Glutamatergic neuron (in vitro differentiated cells): ENCODE measurements at regions not wholly inside any gene's neighbourhood (a gene's known extent, or its start where the extent isn't known, plus 50 kb on each side); places are given as distances from the start of the nearest gene placed in this dataset.

Source experiments
- DNase-seq: peaks from one replicate; pipeline ENCODE4 v3.0.0; 2022
- H3K27ac Mint-ChIP-seq: one replicate; pipeline ENCODE4 v1.8.0; 2020; ENCODE audit warnings: mild to moderate bottlenecking, mixed read lengths, inconsistent platforms; ENCODE audit not compliant: unreplicated experiment
- H3K27me3 Mint-ChIP-seq: one replicate; pipeline ENCODE4 v1.8.0; 2020; ENCODE audit warnings: mild to moderate bottlenecking, moderate library complexity, mixed read lengths, inconsistent platforms; ENCODE audit not compliant: unreplicated experiment
- H3K36me3 Mint-ChIP-seq: one replicate; pipeline ENCODE4 v1.8.0; 2020; ENCODE audit warnings: mild to moderate bottlenecking, mixed read lengths, inconsistent platforms; ENCODE audit not compliant: unreplicated experiment
- H3K4me1 Mint-ChIP-seq: one replicate; pipeline ENCODE4 v1.8.0; 2020; ENCODE audit warnings: mild to moderate bottlenecking, low read depth, mixed read lengths, inconsistent platforms; ENCODE audit not compliant: unreplicated experiment
- H3K4me3 Mint-ChIP-seq: one replicate; pipeline ENCODE4 v1.8.0; 2020; ENCODE audit warnings: mild to moderate bottlenecking, mixed read lengths, inconsistent platforms; ENCODE audit not compliant: unreplicated experiment
- H3K9me3 Mint-ChIP-seq: one replicate; pipeline ENCODE4 v1.8.0; 2020; ENCODE audit warnings: mild to moderate bottlenecking, moderate library complexity, mixed read lengths, inconsistent platforms; ENCODE audit not compliant: unreplicated experiment
- TF ChIP-seq, protein P1 (sequence below): fragments of 200-600 bp; sonication (generic); IDR thresholded peaks from one replicate; pipeline ENCODE4 v1.5.0; 2021; ENCODE audit not compliant: partially characterized antibody, unreplicated experiment

DNA sequence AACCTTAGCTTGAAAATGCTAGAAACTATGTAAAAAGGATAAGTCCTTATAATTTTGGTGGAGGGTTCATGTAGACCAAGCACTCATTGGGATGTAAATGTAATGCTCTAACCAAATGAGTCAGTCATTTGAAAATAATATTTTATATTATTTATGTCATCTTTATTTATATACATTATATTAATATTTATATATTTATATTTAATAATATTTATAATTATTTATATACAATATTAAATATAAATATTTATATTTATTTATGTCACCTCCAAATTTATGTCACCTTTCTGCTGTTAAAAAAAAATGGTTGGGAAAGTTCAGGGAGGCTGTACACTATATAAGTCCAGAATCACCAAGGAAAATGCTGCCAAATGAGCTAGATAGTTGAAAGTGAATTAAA lies 254.3 kb downstream of the FIGN start:
- no peak for DNase-seq
- TF ChIP-seq, protein P1, sequence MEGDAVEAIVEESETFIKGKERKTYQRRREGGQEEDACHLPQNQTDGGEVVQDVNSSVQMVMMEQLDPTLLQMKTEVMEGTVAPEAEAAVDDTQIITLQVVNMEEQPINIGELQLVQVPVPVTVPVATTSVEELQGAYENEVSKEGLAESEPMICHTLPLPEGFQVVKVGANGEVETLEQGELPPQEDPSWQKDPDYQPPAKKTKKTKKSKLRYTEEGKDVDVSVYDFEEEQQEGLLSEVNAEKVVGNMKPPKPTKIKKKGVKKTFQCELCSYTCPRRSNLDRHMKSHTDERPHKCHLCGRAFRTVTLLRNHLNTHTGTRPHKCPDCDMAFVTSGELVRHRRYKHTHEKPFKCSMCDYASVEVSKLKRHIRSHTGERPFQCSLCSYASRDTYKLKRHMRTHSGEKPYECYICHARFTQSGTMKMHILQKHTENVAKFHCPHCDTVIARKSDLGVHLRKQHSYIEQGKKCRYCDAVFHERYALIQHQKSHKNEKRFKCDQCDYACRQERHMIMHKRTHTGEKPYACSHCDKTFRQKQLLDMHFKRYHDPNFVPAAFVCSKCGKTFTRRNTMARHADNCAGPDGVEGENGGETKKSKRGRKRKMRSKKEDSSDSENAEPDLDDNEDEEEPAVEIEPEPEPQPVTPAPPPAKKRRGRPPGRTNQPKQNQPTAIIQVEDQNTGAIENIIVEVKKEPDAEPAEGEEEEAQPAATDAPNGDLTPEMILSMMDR, result no peak
- H3K4me3 Mint-ChIP-seq, result no peak overlapping the region
- no peak overlapping the region for H3K27ac Mint-ChIP-seq
- H3K9me3 Mint-ChIP-seq, result no peaks in the 10 kb centered on the region
- H3K4me1 Mint-ChIP-seq, result no peaks in the 10 kb centered on the region
- H3K36me3 Mint-ChIP-seq, result no peaks in the 10 kb centered on the region
- H3K27me3 Mint-ChIP-seq, result no peaks in the 10 kb centered on the region

DNA sequence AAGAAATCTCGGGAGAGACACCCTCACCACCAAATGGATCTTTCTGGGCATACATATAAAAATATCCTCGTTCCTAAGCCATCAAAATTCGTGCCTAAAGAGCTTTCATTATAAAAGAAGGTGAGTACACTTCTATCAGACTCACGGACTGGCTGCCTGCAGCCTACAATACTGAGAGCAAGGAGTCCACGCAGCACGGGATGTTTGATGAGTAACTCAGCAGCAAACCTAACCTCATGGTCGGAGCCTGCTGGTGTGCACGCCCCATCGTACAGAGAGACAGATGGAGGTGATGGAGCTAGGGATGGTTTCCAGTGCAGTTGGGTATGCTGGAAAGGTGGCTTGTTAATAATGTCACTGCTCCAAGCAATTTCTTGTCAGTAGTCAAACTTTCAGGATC lies 256.2 kb downstream of the FIGN start:
- Mint-ChIP-seq H3K4me1 (no peaks in the 10 kb centered on the region), H3K9me3 (no peaks in the 10 kb centered on the region), H3K36me3 (no peaks in the 10 kb centered on the region), H3K27ac (no peak overlapping the region), H3K27me3 (no peaks in the 10 kb centered on the region), H3K4me3 (no peak overlapping the region)
- TF ChIP-seq, protein P1, result no peak
- no peak for DNase-seq

DNA sequence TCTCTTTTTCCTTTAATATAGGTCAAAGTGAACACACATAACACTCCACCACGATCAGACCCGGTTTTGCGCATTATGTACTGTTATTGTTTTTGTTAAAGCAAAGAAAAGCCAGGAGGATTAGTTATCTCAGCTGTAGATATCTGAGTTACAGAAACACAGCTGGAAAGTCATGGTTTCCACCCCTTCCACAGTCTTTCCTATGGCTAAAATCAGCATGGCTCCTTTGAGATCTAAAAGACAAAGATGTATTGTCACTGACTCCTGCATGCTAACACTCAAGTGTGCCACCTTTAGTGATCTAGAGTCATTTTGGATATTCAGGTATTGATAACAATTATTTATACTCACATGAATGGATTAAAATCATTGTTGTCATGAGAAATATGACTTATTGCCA lies 260.0 kb downstream of the FIGN start:
- DNase-seq, result no peak
- H3K4me3 Mint-ChIP-seq, result no peak overlapping the region
- no peaks in the 10 kb centered on the region for H3K36me3 Mint-ChIP-seq
- no peaks in the 10 kb centered on the region for H3K27me3 Mint-ChIP-seq
- H3K4me1 Mint-ChIP-seq, result no peaks in the 10 kb centered on the region
- no peaks in the 10 kb centered on the region for H3K9me3 Mint-ChIP-seq
- TF ChIP-seq, protein P1, result no peak
- no peak overlapping the region for H3K27ac Mint-ChIP-seq

DNA sequence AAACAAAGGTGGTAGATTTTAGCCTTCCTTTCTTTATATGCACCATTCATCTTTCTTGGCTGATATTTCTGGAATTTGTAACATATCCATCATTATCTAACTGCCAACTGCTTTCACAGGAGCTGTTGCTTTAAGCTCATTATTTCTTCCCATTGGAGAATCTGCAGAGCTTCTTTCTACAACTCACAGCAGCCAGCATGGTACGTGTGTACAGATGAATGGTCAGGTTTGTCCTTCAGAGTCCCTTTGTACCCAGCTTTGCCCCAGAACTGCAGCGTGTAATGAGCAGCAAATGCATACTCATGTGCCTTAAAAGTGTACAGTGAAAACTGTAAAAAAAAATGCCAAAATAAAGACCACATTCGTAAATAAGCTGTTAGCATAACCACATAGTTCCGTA lies 260.9 kb downstream of the FIGN start:
- H3K27me3 Mint-ChIP-seq, result no peaks in the 10 kb centered on the region
- H3K4me3 Mint-ChIP-seq, result no peak overlapping the region
- no peak for DNase-seq
- TF ChIP-seq, protein P1, result no peak
- no peaks in the 10 kb centered on the region for H3K4me1 Mint-ChIP-seq
- H3K27ac Mint-ChIP-seq, result no peak overlapping the region
- no peaks in the 10 kb centered on the region for H3K9me3 Mint-ChIP-seq
- H3K36me3 Mint-ChIP-seq, result no peaks in the 10 kb centered on the region

DNA sequence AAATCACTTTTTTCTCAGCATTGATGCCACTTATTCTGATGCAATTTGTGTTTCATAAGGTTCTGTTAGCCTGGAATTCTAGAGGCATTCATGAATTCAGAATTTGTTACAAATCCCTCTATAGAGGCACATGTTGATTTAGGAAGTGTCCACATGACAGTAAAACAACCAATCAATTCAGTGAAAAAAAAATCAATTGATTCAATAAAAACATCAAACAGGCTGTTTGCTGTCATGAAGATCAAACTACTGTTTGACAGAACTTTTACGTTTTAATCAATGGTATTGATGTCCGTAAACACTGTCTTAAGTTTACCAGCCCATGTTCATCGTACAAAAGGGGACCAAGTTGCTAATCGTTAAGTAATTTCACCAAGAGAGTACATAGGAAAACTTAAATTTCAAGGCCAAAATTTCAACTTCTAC lies 261.5 kb downstream of the FIGN start:
- TF ChIP-seq, protein P1, result no peak
- Mint-ChIP-seq H3K4me3 (no peak overlapping the region), H3K27ac (no peak overlapping the region), H3K9me3 (no peaks in the 10 kb centered on the region), H3K36me3 (no peaks in the 10 kb centered on the region), H3K4me1 (no peaks in the 10 kb centered on the region), H3K27me3 (no peaks in the 10 kb centered on the region)
- DNase-seq, result no peak
